ENCODE measurements at regions not wholly inside any gene's neighbourhood (a gene's known extent, or its start where the extent isn't known, plus 50 kb on each side); places are given as distances from the start of the nearest gene placed in this dataset.

- Histone ChIP-seq H3K9me3 (ENCODE audit: control insufficient read depth, insufficient read depth, low read length) (no peaks in the 10 kb centered on the region), H3K27ac (ENCODE audit: low read depth, low read length) (no peak overlapping the region), H3K4me2 (ENCODE audit: low read length) (no peak overlapping the region), H3K27me3 (ENCODE audit: control insufficient read depth, low read length) (peaks cover 5% of the 10 kb centered on the region), H3K9me2 (replicated peaks; ENCODE audit: control insufficient read depth, low read length) (no peaks in the 10 kb centered on the region), H3K4me3 (ENCODE audit: low read length) (no peak overlapping the region), H4K20me1 (ENCODE audit: control insufficient read depth, insufficient read depth, low read depth, low read length) (no peaks in the 10 kb centered on the region), H3K36me3 (ENCODE audit: control insufficient read depth, low read length) (no peaks in the 10 kb centered on the region), H3K79me2 (ENCODE audit: control insufficient read depth, low read length) (no peaks in the 10 kb centered on the region), H3F3A (ENCODE audit: control insufficient read depth, insufficient read depth) (no peaks in the 10 kb centered on the region), H3K4me1 (ENCODE audit: control insufficient read depth, low read length) (peaks cover 12% of the 10 kb centered on the region)
- TF ChIP-seq CTCF (IDR thresholded peaks at IDR 0.05; ENCODE audit: low read depth, low read length, poor library complexity, severe bottlenecking): no peak
- TF ChIP-seq EZH2phosphoT487 (IDR thresholded peaks at IDR 0.05; ENCODE audit: borderline replicate concordance, low read length): no peak
These were observed 92.0 kb downstream of the CDCA7 start for GRCh38 chr2:173446722-173447121.

- Histone ChIP-seq H3K27ac (ENCODE audit: low read depth, low read length) (no peak overlapping the region), H3K4me3 (ENCODE audit: low read length) (peak overlapping the region; percentile 64), H3K27me3 (ENCODE audit: control insufficient read depth, low read length) (peaks cover 11% of the 10 kb centered on the region), H3K4me2 (ENCODE audit: low read length) (peak overlapping the region; percentile 67), H3K79me2 (ENCODE audit: control insufficient read depth, low read length) (no peaks in the 10 kb centered on the region), H3K9me3 (ENCODE audit: control insufficient read depth, insufficient read depth, low read length) (no peaks in the 10 kb centered on the region), H4K20me1 (ENCODE audit: control insufficient read depth, insufficient read depth, low read depth, low read length) (no peaks in the 10 kb centered on the region), H3K4me1 (ENCODE audit: control insufficient read depth, low read length) (peaks cover 12% of the 10 kb centered on the region), H3K36me3 (ENCODE audit: control insufficient read depth, low read length) (no peaks in the 10 kb centered on the region), H3K9me2 (replicated peaks; ENCODE audit: control insufficient read depth, low read length) (no peaks in the 10 kb centered on the region), H3F3A (ENCODE audit: control insufficient read depth, insufficient read depth) (no peaks in the 10 kb centered on the region)
- TF ChIP-seq EZH2phosphoT487 (IDR thresholded peaks at IDR 0.05; ENCODE audit: borderline replicate concordance, low read length) (no peak), CTCF (IDR thresholded peaks at IDR 0.05; ENCODE audit: low read depth, low read length, poor library complexity, severe bottlenecking) (peak; percentile 86)
These were observed 94.3 kb downstream of the CDCA7 start for GRCh38 chr2:173448938-173449471.

GRCh38 chr2:173451118-173451517, 96.4 kb downstream of the CDCA7 start:
- Histone ChIP-seq H3K9me2 (replicated peaks; ENCODE audit: control insufficient read depth, low read length) (no peaks in the 10 kb centered on the region), H3K4me1 (ENCODE audit: control insufficient read depth, low read length) (peaks cover 12% of the 10 kb centered on the region), H4K20me1 (ENCODE audit: control insufficient read depth, insufficient read depth, low read depth, low read length) (no peaks in the 10 kb centered on the region), H3F3A (ENCODE audit: control insufficient read depth, insufficient read depth) (no peaks in the 10 kb centered on the region), H3K27ac (ENCODE audit: low read depth, low read length) (no peak overlapping the region), H3K4me3 (ENCODE audit: low read length) (no peak overlapping the region), H3K4me2 (ENCODE audit: low read length) (peak overlapping the region; percentile 23), H3K79me2 (ENCODE audit: control insufficient read depth, low read length) (no peaks in the 10 kb centered on the region), H3K9me3 (ENCODE audit: control insufficient read depth, insufficient read depth, low read length) (no peaks in the 10 kb centered on the region), H3K27me3 (ENCODE audit: control insufficient read depth, low read length) (peaks cover 15% of the 10 kb centered on the region), H3K36me3 (ENCODE audit: control insufficient read depth, low read length) (no peaks in the 10 kb centered on the region)
- TF ChIP-seq CTCF (IDR thresholded peaks at IDR 0.05; ENCODE audit: low read depth, low read length, poor library complexity, severe bottlenecking): no peak
- no peak for TF ChIP-seq EZH2phosphoT487 (IDR thresholded peaks at IDR 0.05; ENCODE audit: borderline replicate concordance, low read length)
